Neural crest cell (in vitro differentiated cells): ENCODE measurements at regions not wholly inside any gene's neighbourhood (a gene's known extent, or its start where the extent isn't known, plus 50 kb on each side); places are given as distances from the start of the nearest gene placed in this dataset.

Source experiments
- DNase-seq: peaks from one replicate; pipeline ENCODE4 v3.0.0; 2021; ENCODE audit warnings: low read depth, mixed read lengths, low spot score
- H3K27ac Mint-ChIP-seq: one replicate; pipeline ENCODE4 v1.8.0; 2021; ENCODE audit warnings: mild to moderate bottlenecking, mixed read lengths; ENCODE audit not compliant: unreplicated experiment
- H3K27me3 Mint-ChIP-seq: 2 replicates; pipeline ENCODE4 v1.8.0; 2021; ENCODE audit warnings: low read depth, mild to moderate bottlenecking, mixed read lengths
- H3K36me3 Mint-ChIP-seq: 2 replicates; pipeline ENCODE4 v1.8.0; 2021; ENCODE audit warnings: low read depth, mild to moderate bottlenecking, mixed read lengths
- H3K4me1 Mint-ChIP-seq: 2 replicates; pipeline ENCODE4 v1.8.0; 2021; ENCODE audit warnings: mixed read lengths
- H3K4me3 Mint-ChIP-seq: one replicate; pipeline ENCODE4 v1.8.0; 2021; ENCODE audit warnings: mild to moderate bottlenecking, mixed read lengths
- H3K9me3 Mint-ChIP-seq: 2 replicates; pipeline ENCODE4 v1.8.0; 2021; ENCODE audit warnings: mixed read lengths
- TF ChIP-seq, protein P1 (sequence below): fragments of 200-600 bp; sonication (generic); conservative IDR thresholded peaks from 2 replicates; pipeline ENCODE4 v1.5.0; 2021; ENCODE audit warnings: antibody characterized with exemption, mild to moderate bottlenecking

DNA sequence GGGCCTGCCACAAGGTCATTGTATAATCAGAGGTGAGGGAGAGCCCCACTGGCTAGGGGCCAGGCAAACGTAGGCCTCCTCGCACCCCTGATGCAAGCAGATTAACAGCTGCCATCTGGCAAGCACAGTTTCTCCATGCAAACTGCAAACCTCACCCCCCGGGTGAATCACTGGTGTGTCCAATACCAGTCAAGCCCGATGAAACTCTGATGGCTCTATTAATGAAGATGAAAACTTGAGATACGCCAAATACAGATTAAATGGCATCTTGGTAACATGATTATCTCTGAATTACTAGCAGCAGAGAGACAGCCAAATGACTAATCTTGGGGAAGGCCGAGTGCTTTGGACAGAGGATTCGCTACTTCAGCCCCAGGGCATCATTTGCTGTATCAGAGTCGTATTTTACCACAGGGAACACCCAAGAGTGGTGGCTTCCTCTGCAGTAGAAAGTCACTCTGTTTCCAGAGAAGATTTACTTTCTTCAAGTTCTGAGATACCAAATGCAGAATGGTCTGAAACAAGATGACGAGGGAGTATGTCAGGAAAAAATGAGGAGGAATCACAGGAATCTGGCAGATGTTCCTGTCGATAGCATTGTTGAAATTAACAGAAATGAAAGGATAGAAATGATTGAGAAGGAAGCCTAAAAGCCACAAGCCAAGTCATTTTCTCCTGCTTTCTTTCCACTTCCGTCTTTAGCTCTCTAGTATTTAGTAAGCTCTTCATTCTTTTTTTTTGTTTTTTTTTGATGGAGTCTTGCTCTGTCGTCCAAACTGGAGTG lies 96.2 kb upstream of the NR2F2 start:
- TF ChIP-seq, protein P1, sequence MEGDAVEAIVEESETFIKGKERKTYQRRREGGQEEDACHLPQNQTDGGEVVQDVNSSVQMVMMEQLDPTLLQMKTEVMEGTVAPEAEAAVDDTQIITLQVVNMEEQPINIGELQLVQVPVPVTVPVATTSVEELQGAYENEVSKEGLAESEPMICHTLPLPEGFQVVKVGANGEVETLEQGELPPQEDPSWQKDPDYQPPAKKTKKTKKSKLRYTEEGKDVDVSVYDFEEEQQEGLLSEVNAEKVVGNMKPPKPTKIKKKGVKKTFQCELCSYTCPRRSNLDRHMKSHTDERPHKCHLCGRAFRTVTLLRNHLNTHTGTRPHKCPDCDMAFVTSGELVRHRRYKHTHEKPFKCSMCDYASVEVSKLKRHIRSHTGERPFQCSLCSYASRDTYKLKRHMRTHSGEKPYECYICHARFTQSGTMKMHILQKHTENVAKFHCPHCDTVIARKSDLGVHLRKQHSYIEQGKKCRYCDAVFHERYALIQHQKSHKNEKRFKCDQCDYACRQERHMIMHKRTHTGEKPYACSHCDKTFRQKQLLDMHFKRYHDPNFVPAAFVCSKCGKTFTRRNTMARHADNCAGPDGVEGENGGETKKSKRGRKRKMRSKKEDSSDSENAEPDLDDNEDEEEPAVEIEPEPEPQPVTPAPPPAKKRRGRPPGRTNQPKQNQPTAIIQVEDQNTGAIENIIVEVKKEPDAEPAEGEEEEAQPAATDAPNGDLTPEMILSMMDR = no peak
- H3K4me3 Mint-ChIP-seq = no peak overlapping the region
- H3K4me1 Mint-ChIP-seq = peaks cover 29% of the 10 kb centered on the region
- peak overlapping the region; percentile 81 for H3K27ac Mint-ChIP-seq
- H3K27me3 Mint-ChIP-seq = no peaks in the 10 kb centered on the region
- H3K36me3 Mint-ChIP-seq = peaks cover 11% of the 10 kb centered on the region
- no peaks in the 10 kb centered on the region for H3K9me3 Mint-ChIP-seq
- DNase-seq = no peak

- H3K36me3 Mint-ChIP-seq = peaks cover 9% of the 10 kb centered on the region
- H3K4me3 Mint-ChIP-seq = no peak overlapping the region
- no peaks in the 10 kb centered on the region for H3K9me3 Mint-ChIP-seq
- no peaks in the 10 kb centered on the region for H3K27me3 Mint-ChIP-seq
- peaks cover 17% of the 10 kb centered on the region for H3K4me1 Mint-ChIP-seq
- TF ChIP-seq, protein P1 = no peak
- H3K27ac Mint-ChIP-seq = no peak overlapping the region
- no peak for DNase-seq
These were observed 93.5 kb upstream of the NR2F2 start for GRCh38 chr15:96237002-96237401.

DNA sequence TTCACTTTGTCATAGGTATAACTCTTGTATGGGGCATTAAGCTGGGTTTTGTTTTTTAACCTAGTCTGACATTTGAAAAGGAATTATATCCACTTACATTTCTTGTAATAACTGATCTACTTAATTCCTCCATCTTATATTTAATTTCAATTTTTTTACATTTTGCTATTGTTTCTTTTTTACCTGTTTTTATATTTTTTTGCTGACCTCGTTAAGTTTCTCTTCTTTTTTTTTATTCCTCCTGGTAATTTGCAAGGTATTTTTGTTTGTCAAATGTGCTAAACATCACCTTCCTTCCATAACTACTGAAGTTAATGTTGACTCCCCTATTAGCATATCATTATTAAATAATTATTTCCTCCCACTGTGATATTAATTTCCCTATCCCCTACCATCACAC lies 87.7 kb upstream of the NR2F2 start:
- Mint-ChIP-seq H3K9me3 (peaks cover 15% of the 10 kb centered on the region), H3K4me3 (no peak overlapping the region), H3K27me3 (no peaks in the 10 kb centered on the region), H3K27ac (no peak overlapping the region), H3K36me3 (peaks cover 30% of the 10 kb centered on the region), H3K4me1 (peaks cover 11% of the 10 kb centered on the region)
- no peak for DNase-seq
- TF ChIP-seq, protein P1 = no peak

DNA sequence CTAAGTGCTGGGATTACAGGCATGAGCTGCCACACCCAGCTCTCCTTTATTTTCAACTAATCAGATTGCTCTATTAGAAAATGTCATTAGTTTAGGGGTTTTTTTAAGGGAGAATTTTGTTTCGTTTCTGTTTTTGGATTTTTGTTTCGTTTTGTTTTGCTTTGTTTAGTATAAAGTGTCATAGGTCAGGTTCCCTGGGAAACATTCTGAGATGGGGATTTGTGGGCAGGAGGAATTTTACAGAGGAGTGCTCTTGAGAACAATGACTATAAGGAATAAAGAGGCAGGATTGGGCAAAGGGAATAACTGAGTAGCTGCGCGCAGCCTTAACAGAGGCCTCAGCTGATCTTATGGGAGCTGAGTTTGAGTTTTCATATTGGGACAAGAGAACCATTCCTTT lies 86.8 kb upstream of the NR2F2 start:
- peaks cover 22% of the 10 kb centered on the region for H3K9me3 Mint-ChIP-seq
- H3K27me3 Mint-ChIP-seq = no peaks in the 10 kb centered on the region
- peaks cover 35% of the 10 kb centered on the region for H3K36me3 Mint-ChIP-seq
- no peak for DNase-seq
- TF ChIP-seq, protein P1 = no peak
- no peak overlapping the region for H3K4me3 Mint-ChIP-seq
- no peak overlapping the region for H3K27ac Mint-ChIP-seq
- H3K4me1 Mint-ChIP-seq = peaks cover 18% of the 10 kb centered on the region

- Mint-ChIP-seq H3K4me1 (peaks cover 18% of the 10 kb centered on the region), H3K36me3 (peaks cover 41% of the 10 kb centered on the region), H3K4me3 (no peak overlapping the region), H3K27ac (no peak overlapping the region), H3K27me3 (no peaks in the 10 kb centered on the region), H3K9me3 (peaks cover 25% of the 10 kb centered on the region)
- TF ChIP-seq, protein P1 = no peak
- DNase-seq = no peak
These were observed 85.2 kb upstream of the NR2F2 start for GRCh38 chr15:96245252-96245651.
